ENCODE measurements at regions not wholly inside any gene's neighbourhood (a gene's known extent, or its start where the extent isn't known, plus 50 kb on each side); places are given as distances from the start of the nearest gene placed in this dataset.
A peak's percentile ranks its signal among the peaks of the same experiment; 100 is the strongest.

DNA sequence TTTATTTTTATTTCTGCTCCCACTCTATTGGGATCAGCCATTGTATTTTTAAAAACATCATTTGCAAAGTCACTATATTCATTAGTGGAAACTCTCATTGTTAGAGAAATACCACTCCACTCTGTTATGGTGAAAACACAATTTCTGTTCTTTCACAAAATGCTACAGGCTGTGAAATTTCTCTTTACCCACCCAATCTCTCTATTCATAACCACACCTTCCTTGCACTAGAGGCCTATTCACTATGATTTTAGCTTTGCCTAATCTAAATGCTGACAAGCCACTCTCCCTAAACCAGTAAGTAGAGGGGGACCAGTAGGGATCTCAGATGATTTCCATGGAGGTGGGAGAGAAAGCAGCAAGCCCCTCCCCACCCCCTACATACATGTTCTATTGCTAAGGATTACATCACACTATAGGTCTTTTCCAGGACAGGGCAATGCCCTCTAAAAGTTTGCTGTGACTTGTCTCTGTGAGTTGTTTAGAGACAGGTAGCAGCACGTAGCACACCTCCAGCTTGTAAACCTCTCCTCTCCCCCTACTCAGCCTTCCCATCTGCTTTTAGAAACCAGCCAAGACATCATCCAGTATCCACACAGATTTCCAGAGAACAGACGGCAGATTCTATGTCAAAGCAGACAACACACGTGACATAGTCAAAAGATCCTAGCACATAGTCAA lies 58.3 kb upstream of the PPP1R3C start:
- DNase-seq: no peak

DNA sequence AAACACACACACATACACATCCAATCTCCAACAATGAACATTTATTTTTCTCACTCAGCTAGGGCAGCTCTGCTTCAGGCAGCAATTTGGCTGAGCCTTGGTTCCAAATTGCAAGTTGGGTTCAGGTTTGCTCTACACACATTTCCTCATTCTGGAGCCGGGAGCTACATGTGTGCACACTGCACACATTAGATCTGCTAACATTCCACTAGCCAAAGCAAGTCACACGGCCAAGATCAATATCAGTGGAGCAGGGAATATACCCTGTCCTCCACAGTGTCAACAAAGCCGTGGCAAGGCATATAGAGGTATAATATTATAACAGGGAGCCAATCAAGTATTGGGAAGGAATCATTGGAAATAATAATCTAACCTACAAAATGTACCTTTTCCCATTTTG lies 57.5 kb upstream of the PPP1R3C start:
- DNase-seq: no peak

DNA sequence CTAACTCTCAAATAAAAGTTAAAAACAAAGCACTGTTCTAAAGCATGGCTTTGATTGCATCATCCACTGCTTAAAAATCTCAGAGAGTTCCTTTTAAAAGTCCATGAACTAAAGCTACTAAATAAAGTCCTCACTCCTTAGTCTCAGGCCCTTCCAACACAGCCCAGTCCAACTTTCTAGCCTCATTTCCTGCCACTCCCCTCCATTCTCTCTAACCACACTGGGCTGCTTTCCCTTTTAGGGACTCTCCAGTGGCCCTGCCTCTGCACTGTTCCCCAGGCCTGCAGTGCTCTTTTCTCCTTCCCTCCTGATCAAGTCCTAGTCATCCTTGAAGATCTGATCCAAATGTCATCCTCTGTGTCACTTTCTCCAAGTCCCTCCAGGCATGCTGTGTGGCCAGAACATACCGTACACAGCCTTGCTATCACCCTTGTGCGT lies 56.9 kb upstream of the PPP1R3C start:
- DNase-seq: peak; percentile 46

DNA sequence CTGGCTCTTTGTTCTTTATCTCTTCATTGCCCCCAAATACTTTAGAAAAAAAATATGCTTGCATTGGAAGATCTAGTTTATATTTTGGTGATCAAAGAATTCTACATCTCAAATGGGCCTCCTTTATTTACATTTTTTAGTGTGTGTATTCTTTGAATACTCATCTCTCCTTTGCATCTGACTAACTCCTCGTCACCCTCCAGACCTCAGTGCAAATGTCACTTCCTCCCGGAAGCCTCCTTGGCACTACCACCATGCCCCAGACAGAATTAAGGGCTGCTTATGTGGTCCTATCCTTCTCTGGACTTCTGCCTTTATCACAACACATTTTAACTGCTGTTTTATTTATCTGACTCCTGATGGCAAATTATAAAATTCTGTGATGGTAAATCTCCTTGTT lies 52.0 kb upstream of the PPP1R3C start:
- DNase-seq: no peak

DNA sequence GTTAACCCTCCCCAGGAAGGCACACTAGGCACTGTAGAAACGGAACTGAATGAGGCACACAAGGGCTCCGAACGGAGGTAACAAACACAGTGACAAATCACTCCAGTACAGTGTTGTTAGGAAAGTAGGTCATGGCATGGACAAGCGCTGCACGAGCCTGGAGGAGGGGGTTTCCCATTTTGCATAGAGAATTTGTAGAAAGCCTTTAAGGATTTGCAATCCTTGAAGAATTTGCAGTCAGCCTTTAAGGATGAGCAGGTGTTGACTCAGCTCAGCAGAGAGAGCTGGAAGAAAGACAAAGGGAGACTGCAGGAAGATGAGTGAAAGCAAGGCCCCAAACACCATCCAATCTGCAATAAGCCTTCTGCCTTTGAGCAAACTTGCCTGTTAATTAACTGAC lies 51.1 kb upstream of the PPP1R3C start:
- DNase-seq: peak; percentile 90

DNA sequence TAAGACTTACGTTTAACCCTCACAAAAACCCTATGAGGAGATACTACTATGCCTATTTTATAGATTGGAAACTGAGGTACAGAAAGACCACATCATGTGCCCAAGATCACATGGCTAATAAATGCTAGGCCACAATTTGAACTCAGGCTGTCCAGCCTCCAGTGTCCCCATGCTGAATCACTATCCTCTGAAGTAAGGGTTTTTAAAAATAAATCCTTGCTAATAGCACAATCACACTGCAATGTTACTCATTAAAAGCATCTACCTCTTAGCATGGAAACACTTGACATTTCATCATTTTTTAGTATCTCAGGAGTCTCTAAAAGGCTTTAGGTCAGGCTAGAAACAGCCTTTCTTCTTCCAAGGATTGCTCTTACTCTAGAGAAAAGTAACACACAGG lies 50.0 kb upstream of the PPP1R3C start:
- no peak for DNase-seq
